HuH-7.5 (cell line): ENCODE measurements at regions not wholly inside any gene's neighbourhood (a gene's known extent, or its start where the extent isn't known, plus 50 kb on each side); places are given as distances from the start of the nearest gene placed in this dataset.
"Not testable (repeated sequence)": the region's sequence is repeated elsewhere in the genome, so short reads cannot be mapped to it uniquely, and the experiment has no call there.

Experiments used
- DNase-seq: peaks from one replicate; pipeline ENCODE4 v3.0.0; 2011; ENCODE audit warnings: low spot score

GRCh38 chr7:124635416-124635815 is 130.2 kb downstream of the GPR37 start:
- no peak for DNase-seq

- DNase-seq: no peak
These were observed 131.9 kb downstream of the GPR37 start for GRCh38 chr7:124633740-124634139.

- DNase-seq: no peak
These were observed 135.2 kb downstream of the GPR37 start for GRCh38 chr7:124630395-124630794.

GRCh38 chr7:124618871-124619270 is 146.7 kb downstream of the GPR37 start:
- DNase-seq: no peak

GRCh38 chr7:124618051-124618450 is 147.5 kb downstream of the GPR37 start:
- not testable (repeated sequence) for DNase-seq

GRCh38 chr7:124603066-124603465 is 162.5 kb downstream of the GPR37 start:
- DNase-seq: no peak

- DNase-seq: no peak
These were observed 168.1 kb downstream of the GPR37 start for GRCh38 chr7:124597509-124597908.

GRCh38 chr7:124596881-124597280 is 168.7 kb downstream of the GPR37 start:
- no peak for DNase-seq

GRCh38 chr7:124590814-124591213 is 174.8 kb downstream of the GPR37 start:
- DNase-seq: no peak

- DNase-seq: no peak
These were observed 188.3 kb downstream of the GPR37 start for GRCh38 chr7:124577256-124577655.

- DNase-seq: no peak
These were observed 190.4 kb downstream of the GPR37 start for GRCh38 chr7:124575176-124575575.

GRCh38 chr7:124570558-124570957 is 195.0 kb downstream of the GPR37 start:
- no peak for DNase-seq

GRCh38 chr7:124566583-124566982 is 199.0 kb downstream of the GPR37 start:
- DNase-seq: no peak

- no peak for DNase-seq
These were observed 208.0 kb downstream of the GPR37 start for GRCh38 chr7:124557587-124557986.

GRCh38 chr7:124557101-124557500 is 208.5 kb downstream of the GPR37 start:
- DNase-seq: no peak

GRCh38 chr7:124553502-124553901 is 212.1 kb downstream of the GPR37 start:
- DNase-seq: no peak

GRCh38 chr7:124552217-124552616 is 213.4 kb downstream of the GPR37 start:
- DNase-seq: no peak

- DNase-seq: no peak
These were observed 215.6 kb downstream of the GPR37 start for GRCh38 chr7:124550036-124550435.

GRCh38 chr7:124542476-124542875 is 223.1 kb downstream of the GPR37 start:
- DNase-seq: no peak

- no peak for DNase-seq
These were observed 229.3 kb downstream of the GPR37 start for GRCh38 chr7:124536156-124536762.

- DNase-seq: no peak
These were observed 233.4 kb downstream of the GPR37 start for GRCh38 chr7:124532166-124532565.

- DNase-seq: no peak
These were observed 248.7 kb downstream of the GPR37 start for GRCh38 chr7:124516911-124517310.

GRCh38 chr7:124515106-124515830 is 250.3 kb downstream of the GPR37 start:
- no peak for DNase-seq

- no peak for DNase-seq
These were observed 251.1 kb downstream of the GPR37 start for GRCh38 chr7:124514471-124514870.
